ENCODE measurements at regions not wholly inside any gene's neighbourhood (a gene's known extent, or its start where the extent isn't known, plus 50 kb on each side); places are given as distances from the start of the nearest gene placed in this dataset.

DNA sequence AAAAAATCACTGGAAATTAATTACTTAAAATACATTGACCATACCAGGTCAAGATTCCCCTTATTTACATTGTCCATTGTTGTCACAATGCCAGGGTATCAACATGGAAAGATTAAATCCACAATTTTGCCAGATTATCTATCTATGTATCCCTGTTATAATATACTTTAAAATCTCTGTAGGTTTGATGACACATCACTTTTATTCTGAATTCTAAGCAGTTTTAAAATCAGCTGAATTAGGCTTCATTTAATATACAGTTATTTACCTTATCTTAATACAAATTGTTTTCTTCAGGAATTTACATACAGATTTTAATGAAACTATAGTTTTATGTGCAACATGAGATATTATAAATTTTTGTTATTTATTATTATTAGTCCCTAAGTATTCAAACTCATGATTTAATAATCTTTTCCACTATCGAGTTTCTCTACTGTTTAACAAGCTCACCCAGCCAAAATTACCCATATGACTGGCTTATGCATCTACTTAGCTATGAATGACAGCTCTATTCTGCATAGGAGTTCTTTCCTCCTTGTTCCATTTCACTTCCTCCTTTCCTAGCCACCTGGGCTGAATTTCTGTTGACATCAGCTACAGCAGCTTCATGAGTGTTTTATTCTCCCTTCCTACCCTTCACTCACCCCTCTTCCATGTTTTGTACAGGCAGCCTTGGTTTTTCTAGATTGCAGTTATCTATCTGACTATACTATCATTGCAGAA, 654.2 kb upstream of the MAP3K7 start:
- no peaks in the 10 kb centered on the region for H3K27me3 ChIP-seq
- no peak overlapping the region for H3K4me3 ChIP-seq
- TF ChIP-seq, protein P1, sequence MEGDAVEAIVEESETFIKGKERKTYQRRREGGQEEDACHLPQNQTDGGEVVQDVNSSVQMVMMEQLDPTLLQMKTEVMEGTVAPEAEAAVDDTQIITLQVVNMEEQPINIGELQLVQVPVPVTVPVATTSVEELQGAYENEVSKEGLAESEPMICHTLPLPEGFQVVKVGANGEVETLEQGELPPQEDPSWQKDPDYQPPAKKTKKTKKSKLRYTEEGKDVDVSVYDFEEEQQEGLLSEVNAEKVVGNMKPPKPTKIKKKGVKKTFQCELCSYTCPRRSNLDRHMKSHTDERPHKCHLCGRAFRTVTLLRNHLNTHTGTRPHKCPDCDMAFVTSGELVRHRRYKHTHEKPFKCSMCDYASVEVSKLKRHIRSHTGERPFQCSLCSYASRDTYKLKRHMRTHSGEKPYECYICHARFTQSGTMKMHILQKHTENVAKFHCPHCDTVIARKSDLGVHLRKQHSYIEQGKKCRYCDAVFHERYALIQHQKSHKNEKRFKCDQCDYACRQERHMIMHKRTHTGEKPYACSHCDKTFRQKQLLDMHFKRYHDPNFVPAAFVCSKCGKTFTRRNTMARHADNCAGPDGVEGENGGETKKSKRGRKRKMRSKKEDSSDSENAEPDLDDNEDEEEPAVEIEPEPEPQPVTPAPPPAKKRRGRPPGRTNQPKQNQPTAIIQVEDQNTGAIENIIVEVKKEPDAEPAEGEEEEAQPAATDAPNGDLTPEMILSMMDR (IDR thresholded peaks at IDR 0.05) = no peak
- TF ChIP-seq POLR2A (IDR thresholded peaks at IDR 0.05) (no peak), EP300 (IDR thresholded peaks at IDR 0.05) (no peak), POLR2AphosphoS5 (IDR thresholded peaks at IDR 0.05) (no peak)
- WGBS, 2 donors = 64% methylated on average over 1 of the region's 1 CpG
- no peaks in the 10 kb centered on the region for H3K4me1 ChIP-seq
- no peak overlapping the region for H3K27ac ChIP-seq
- no peak for ATAC-seq (ENCODE audit: low FRiP score in 2 of 2)
- no peaks in the 10 kb centered on the region for H3K36me3 ChIP-seq
- H3K9me3 ChIP-seq = no peaks in the 10 kb centered on the region
- no peak for DNase-seq

DNA sequence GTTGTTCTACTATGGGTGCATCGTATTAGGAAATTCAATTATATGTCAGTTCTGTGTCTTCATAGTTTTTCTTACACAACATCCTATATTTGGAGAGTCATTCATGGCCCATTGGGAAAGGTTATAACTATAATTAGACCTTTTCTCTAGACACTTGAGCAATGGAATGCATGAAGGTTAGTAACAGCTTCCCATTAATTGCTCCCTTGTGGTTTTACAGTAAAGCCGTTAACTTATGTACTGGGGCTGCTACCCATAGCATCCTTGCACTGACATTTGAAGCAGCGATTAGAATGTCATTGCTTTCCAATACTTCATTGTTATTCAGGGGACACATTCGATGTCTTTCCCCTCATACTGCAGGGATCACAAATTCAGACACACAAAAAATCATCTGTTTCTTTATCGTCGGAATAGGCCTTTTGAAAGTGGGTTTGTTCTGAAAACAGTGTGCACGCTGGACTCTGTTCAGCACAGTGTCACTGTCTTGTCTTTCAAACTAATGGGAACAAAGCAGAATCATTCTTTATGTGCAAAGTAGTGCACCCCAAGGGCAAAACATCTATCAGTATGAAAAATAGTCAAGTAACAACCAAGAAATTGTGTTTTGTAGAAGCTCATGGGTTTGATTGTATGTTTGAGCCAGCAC, 634.3 kb upstream of the MAP3K7 start:
- no peak overlapping the region for H3K4me3 ChIP-seq
- no peaks in the 10 kb centered on the region for H3K27me3 ChIP-seq
- TF ChIP-seq EP300 (IDR thresholded peaks at IDR 0.05) (no peak), POLR2AphosphoS5 (IDR thresholded peaks at IDR 0.05) (no peak), POLR2A (IDR thresholded peaks at IDR 0.05) (no peak)
- TF ChIP-seq, protein P1 (IDR thresholded peaks at IDR 0.05) = no peak
- DNase-seq (no peak), ATAC-seq (ENCODE audit: low FRiP score in 2 of 2) (no peak)
- H3K4me1 ChIP-seq = no peaks in the 10 kb centered on the region
- WGBS, 2 donors = 82 to 83% methylated on average over 7 of the region's 7 CpGs
- H3K36me3 ChIP-seq = no peaks in the 10 kb centered on the region
- H3K9me3 ChIP-seq = no peaks in the 10 kb centered on the region
- H3K27ac ChIP-seq = no peak overlapping the region

- TF ChIP-seq POLR2A (IDR thresholded peaks at IDR 0.05) (no peak), POLR2AphosphoS5 (IDR thresholded peaks at IDR 0.05) (no peak), EP300 (IDR thresholded peaks at IDR 0.05) (no peak)
- TF ChIP-seq, protein P1 (IDR thresholded peaks at IDR 0.05) = no peak
- Histone ChIP-seq H3K4me3 (no peak overlapping the region), H3K27ac (no peak overlapping the region), H3K4me1 (no peaks in the 10 kb centered on the region), H3K36me3 (no peaks in the 10 kb centered on the region), H3K9me3 (no peaks in the 10 kb centered on the region), H3K27me3 (no peaks in the 10 kb centered on the region)
- ATAC-seq (ENCODE audit: low FRiP score in 2 of 2) (no peak), DNase-seq (no peak)
- WGBS, 2 donors = 72 to 77% methylated on average over 5 of the region's 5 CpGs
Observed at GRCh38 chr6:91213229-91213901, 626.5 kb upstream of the MAP3K7 start.

DNA sequence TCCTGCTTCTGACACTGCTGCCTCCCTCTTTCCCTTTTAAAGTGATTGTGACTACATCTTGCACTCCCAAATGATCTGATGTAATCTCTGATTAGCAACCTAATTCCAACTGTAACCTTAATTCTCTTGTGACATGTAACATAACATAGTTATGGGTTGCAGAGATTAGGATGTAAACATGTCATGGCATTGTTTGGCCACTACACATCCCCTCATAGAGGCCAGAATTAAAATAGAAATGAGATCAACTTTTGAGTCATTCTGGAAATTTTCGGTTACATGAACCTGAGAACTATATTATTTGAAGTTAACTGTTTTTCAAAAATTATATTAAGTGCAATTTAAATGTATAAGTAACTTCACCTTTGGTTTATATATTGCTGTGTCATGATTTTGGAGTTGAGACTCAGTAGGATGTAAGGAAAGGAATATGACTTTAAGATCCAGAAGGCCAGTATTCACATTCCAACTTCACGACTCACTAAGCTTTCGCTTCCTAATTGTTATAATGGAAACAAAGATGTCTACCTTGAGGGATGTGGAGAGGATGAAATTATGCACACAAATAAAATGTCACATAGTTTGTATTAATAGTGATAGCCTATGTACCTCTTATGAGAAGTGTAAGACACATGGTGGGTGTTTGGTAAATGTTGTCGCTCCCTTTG, 611.9 kb upstream of the MAP3K7 start:
- no peak for TF ChIP-seq POLR2A (IDR thresholded peaks at IDR 0.05)
- TF ChIP-seq, protein P1 (IDR thresholded peaks at IDR 0.05) = no peak
- TF ChIP-seq POLR2AphosphoS5 (IDR thresholded peaks at IDR 0.05) = no peak
- no peak for TF ChIP-seq EP300 (IDR thresholded peaks at IDR 0.05)
- DNase-seq = no peak
- no peak for ATAC-seq (ENCODE audit: low FRiP score in 2 of 2)
- H3K9me3 ChIP-seq = no peaks in the 10 kb centered on the region
- H3K4me1 ChIP-seq = no peaks in the 10 kb centered on the region
- no peaks in the 10 kb centered on the region for H3K36me3 ChIP-seq
- no peak overlapping the region for H3K4me3 ChIP-seq
- no peak overlapping the region for H3K27ac ChIP-seq
- 77 to 88% methylated on average over 4 of the region's 4 CpGs for WGBS, 2 donors
- H3K27me3 ChIP-seq = no peaks in the 10 kb centered on the region

Measured in upper lobe of left lung (tissue), 6 donors.